Spinal cord (tissue), 9 donors: ENCODE measurements at regions not wholly inside any gene's neighbourhood (a gene's known extent, or its start where the extent isn't known, plus 50 kb on each side); places are given as distances from the start of the nearest gene placed in this dataset.
"Not testable (repeated sequence)": the region's sequence is repeated elsewhere in the genome, so short reads cannot be mapped to it uniquely, and the experiment has no call there.

ENCODE experiments used
- DNase-seq, 6 donors: peaks; one replicate each; pipeline versions ENCODE4 v3.0.0 to v3.0.0-alpha.2; 2013 to 2015; ENCODE audit warnings: low spot score in 6 of 6, low read depth in 4 of 6
- H3K27ac ChIP-seq: one replicate; pipeline ENCODE4 v1.5.1; 2013; ENCODE audit warnings: low read depth, low read length, control low read depth
- H3K27me3 ChIP-seq: one replicate; pipeline ENCODE4 v1.6.1; 2013; ENCODE audit warnings: low read length; ENCODE audit not compliant: control insufficient read depth, insufficient read depth
- H3K36me3 ChIP-seq: one replicate; pipeline ENCODE4 v1.6.1; 2013; ENCODE audit warnings: low read length; ENCODE audit not compliant: control insufficient read depth, insufficient read depth
- H3K4me1 ChIP-seq: one replicate; pipeline ENCODE4 v1.6.1; 2013; ENCODE audit warnings: low read length; ENCODE audit not compliant: control insufficient read depth, insufficient read depth
- H3K4me3 ChIP-seq: one replicate; pipeline ENCODE4 v1.5.1; 2013; ENCODE audit warnings: low read depth, low read length, control low read depth
- H3K9me3 ChIP-seq: one replicate; pipeline ENCODE4 v1.6.1; 2013; ENCODE audit warnings: low read length; ENCODE audit not compliant: control insufficient read depth, insufficient read depth
- WGBS: methylation state at CpG from one replicate; pipeline ENCODE4 v1.1.5; 2013; ENCODE audit warnings: missing lambda C conversion rate; ENCODE audit not compliant: insufficient coverage; 5-methylcytosine and 5-hydroxymethylcytosine counted together
- donor health status: healthy.

DNA sequence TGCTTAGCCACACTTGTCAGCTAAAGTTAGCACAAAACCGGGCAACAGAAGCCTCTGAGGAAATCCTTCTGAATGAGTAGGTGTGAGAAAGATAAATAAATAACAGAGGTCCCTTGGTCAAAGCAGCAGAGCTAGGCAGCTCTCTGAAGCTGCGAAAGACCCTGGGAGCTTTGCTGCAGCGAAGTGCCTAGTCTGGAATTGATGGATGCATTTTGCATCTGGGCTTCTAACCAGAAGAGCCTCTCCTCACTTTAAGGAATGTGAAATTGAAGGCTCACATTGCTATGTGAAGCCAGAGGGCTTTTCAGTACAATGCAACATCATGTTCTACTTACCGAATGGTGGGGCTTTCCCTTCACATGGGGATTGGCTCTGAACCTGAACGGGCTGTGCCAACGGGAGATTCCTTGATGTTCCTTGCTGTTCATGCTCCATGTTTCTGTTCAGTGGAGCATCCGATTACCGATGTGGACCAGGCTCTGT lies 274.6 kb downstream of the HS3ST3B1 start:
- no peaks in the 10 kb centered on the region for H3K4me1 ChIP-seq
- no peak overlapping the region for H3K27ac ChIP-seq
- no peak overlapping the region for H3K4me3 ChIP-seq
- WGBS, result 69% methylated on average over 7 of the region's 8 CpGs
- no peaks in the 10 kb centered on the region for H3K27me3 ChIP-seq
- no peaks in the 10 kb centered on the region for H3K9me3 ChIP-seq
- no peaks in the 10 kb centered on the region for H3K36me3 ChIP-seq
- DNase-seq, result peak in 1 of 6 donors; percentile 23

DNA sequence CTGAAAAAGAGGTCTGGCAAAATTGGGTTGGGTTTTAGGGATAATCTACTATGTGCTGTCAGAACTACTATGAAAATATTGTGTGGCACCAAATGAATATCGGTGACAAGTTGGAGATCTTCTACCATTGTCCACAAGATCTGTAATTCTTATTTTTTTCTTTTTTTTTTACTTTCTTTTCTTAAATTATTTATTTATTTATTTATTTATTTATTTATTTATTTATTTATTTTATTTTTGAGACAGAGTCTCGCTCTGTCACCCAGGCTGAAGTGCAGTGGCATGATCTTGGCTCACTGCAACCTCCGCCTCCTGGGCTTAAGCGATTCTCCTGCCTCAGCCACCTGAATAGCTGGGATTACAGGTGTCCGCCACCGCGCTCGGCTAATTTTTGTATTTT lies 259.4 kb downstream of the HS3ST3B1 start:
- not testable (repeated sequence) for H3K4me3 ChIP-seq, H3K27ac ChIP-seq, DNase-seq, H3K4me1 ChIP-seq, H3K27me3 ChIP-seq, H3K36me3 ChIP-seq, H3K9me3 ChIP-seq
- 97% methylated on average over 3 of the region's 8 CpGs for WGBS

- H3K9me3 ChIP-seq, result no peaks in the 10 kb centered on the region
- no peak overlapping the region for H3K4me3 ChIP-seq
- no peaks in the 10 kb centered on the region for H3K4me1 ChIP-seq
- peak in 1 of 6 donors; percentile 74 for DNase-seq
- WGBS, result 40% methylated on average over 3 of the region's 10 CpGs
- no peaks in the 10 kb centered on the region for H3K27me3 ChIP-seq
- no peak overlapping the region for H3K27ac ChIP-seq
- no peaks in the 10 kb centered on the region for H3K36me3 ChIP-seq
Measured at GRCh38 chr17:14559264-14560119, 258.6 kb downstream of the HS3ST3B1 start.

DNA sequence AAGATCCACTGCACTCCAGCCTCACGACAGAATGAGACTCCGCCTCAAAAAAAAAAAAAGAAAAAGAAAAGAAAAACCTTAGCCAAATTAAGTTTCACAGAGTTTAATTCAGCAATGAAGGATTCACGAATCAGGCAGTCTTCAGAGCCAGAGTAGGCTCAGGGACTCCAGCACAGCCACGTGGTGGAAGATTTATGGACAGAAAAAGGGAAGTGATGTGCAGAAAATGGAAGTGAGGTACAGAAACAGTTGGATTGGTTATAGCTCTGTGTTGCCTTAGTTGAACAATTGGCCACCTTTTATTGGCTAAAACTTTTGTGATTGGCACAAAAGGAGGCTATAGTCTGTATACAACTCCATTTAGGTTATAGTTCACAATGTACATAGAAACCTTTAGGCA lies 256.6 kb downstream of the HS3ST3B1 start:
- WGBS, result 21% methylated on average over 2 of the region's 4 CpGs
- no peaks in the 10 kb centered on the region for H3K27me3 ChIP-seq
- no peak overlapping the region for H3K27ac ChIP-seq
- no peaks in the 10 kb centered on the region for H3K36me3 ChIP-seq
- H3K4me3 ChIP-seq, result no peak overlapping the region
- DNase-seq, result no peak
- no peaks in the 10 kb centered on the region for H3K9me3 ChIP-seq
- H3K4me1 ChIP-seq, result no peaks in the 10 kb centered on the region

- no peaks in the 10 kb centered on the region for H3K36me3 ChIP-seq
- no peaks in the 10 kb centered on the region for H3K27me3 ChIP-seq
- H3K4me1 ChIP-seq, result peaks cover 2% of the 10 kb centered on the region
- no peak overlapping the region for H3K27ac ChIP-seq
- H3K9me3 ChIP-seq, result no peaks in the 10 kb centered on the region
- 100% methylated on average over 2 of the region's 2 CpGs for WGBS
- no peak overlapping the region for H3K4me3 ChIP-seq
- no peak for DNase-seq
Measured at GRCh38 chr17:14553847-14554246, 253.0 kb downstream of the HS3ST3B1 start.

- H3K9me3 ChIP-seq, result no peaks in the 10 kb centered on the region
- peaks cover 2% of the 10 kb centered on the region for H3K4me1 ChIP-seq
- WGBS, result 45% methylated on average over 4 of the region's 7 CpGs
- no peak overlapping the region for H3K4me3 ChIP-seq
- peak in 1 of 6 donors; percentile 15 for DNase-seq
- no peaks in the 10 kb centered on the region for H3K36me3 ChIP-seq
- no peak overlapping the region for H3K27ac ChIP-seq
- no peaks in the 10 kb centered on the region for H3K27me3 ChIP-seq
Measured at GRCh38 chr17:14552306-14552705, 251.4 kb downstream of the HS3ST3B1 start.

- WGBS, result 69% methylated on average over 2 of the region's 2 CpGs
- no peak overlapping the region for H3K4me3 ChIP-seq
- H3K36me3 ChIP-seq, result no peaks in the 10 kb centered on the region
- H3K27ac ChIP-seq, result no peak overlapping the region
- peaks cover 2% of the 10 kb centered on the region for H3K4me1 ChIP-seq
- H3K27me3 ChIP-seq, result no peaks in the 10 kb centered on the region
- H3K9me3 ChIP-seq, result no peaks in the 10 kb centered on the region
- peak in 1 of 6 donors; percentile 26 for DNase-seq
Measured at GRCh38 chr17:14547556-14547955, 246.7 kb downstream of the HS3ST3B1 start.

DNA sequence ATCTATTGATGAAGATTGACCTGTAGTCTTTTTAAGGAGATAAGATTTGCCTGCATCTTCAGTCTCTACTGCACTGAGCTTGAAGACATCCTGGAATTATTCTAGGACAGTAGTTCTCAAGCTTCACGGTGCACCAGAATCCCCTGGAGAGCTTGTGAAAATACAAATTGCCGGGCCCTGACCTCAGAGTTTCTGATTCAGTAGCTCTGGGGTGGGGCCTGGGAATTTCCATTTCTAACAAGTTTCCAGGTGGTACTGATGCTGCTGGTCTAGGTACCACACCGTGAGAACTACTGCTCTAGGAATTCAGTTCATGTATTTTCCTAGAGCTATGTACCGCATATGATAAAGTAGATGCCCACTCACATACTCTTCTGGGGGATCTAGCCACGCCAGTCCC lies 246.1 kb downstream of the HS3ST3B1 start:
- no peak for DNase-seq
- no peak overlapping the region for H3K4me3 ChIP-seq
- no peaks in the 10 kb centered on the region for H3K27me3 ChIP-seq
- H3K36me3 ChIP-seq, result no peaks in the 10 kb centered on the region
- peaks cover 2% of the 10 kb centered on the region for H3K4me1 ChIP-seq
- no peaks in the 10 kb centered on the region for H3K9me3 ChIP-seq
- no peak overlapping the region for H3K27ac ChIP-seq
- 83% methylated on average over 3 of the region's 5 CpGs for WGBS

DNA sequence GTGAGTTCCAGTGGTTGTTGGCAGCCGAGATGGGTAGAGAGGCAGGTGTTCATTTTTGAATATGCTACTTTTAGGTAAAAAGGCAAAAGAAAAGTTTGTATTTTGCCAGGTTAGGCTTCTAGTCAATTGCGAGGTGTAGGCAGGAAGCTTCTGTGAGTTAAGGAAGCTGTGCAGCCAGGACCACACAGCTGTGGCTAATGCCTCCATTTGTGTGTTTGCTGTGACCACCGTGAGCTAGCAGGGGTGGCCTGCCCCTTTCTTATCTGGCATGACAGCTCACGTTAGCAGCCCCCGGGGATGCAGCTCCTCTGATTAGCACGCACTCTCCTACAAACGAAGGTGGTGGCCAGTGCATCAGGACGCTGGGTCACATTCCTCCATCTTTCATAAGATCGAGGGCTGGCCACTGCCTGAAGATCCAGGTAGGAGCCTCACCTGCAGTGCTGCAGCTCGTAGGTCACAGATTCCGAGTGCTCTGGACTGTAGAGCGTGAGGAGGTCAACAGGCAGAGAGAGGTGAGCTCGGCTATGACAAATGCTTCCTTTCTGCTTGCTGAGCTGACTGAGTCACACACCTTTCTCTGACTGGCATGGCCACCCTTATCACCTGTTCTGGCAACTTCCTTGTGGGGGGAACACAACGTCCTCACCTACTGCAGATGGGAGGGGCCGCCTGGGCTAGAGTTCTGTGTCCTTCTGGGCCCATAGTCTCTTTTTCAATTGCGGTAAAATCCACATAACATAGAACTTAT lies 244.4 kb downstream of the HS3ST3B1 start:
- DNase-seq, result no peak
- Histone ChIP-seq H3K36me3 (no peaks in the 10 kb centered on the region), H3K4me3 (no peak overlapping the region), H3K27ac (no peak overlapping the region), H3K4me1 (no peaks in the 10 kb centered on the region), H3K9me3 (no peaks in the 10 kb centered on the region), H3K27me3 (no peaks in the 10 kb centered on the region)
- WGBS, result 69% methylated on average over 12 of the region's 16 CpGs
